ENCODE measurements at regions not wholly inside any gene's neighbourhood (a gene's known extent, or its start where the extent isn't known, plus 50 kb on each side); places are given as distances from the start of the nearest gene placed in this dataset.

- Mint-ChIP-seq H3K27ac (peak overlapping the region; percentile 68), H3K36me3 (no peaks in the 10 kb centered on the region), H3K4me3 (no peak overlapping the region)
Measured at GRCh38 chr9:89655990-89656657, 51.3 kb downstream of the GADD45G start.

GRCh38 chr9:89657295-89657694 is 52.5 kb downstream of the GADD45G start:
- Mint-ChIP-seq H3K36me3 (no peaks in the 10 kb centered on the region), H3K9me3 (no peaks in the 10 kb centered on the region), H3K27ac (peak overlapping the region; percentile 68), H3K4me3 (no peak overlapping the region), H3K4me1 (peaks cover 24% of the 10 kb centered on the region)
- DNase-seq (ENCODE audit: low spot score in 2 of 2), result no peak
- no peak for ATAC-seq

More at GRCh38 chr9:89655990-89656657, 51.3 kb downstream of the GADD45G start:
- ATAC-seq, result peak; percentile 59
- H3K9me3 Mint-ChIP-seq, result no peaks in the 10 kb centered on the region
- peaks cover 24% of the 10 kb centered on the region for H3K4me1 Mint-ChIP-seq
- no peak for DNase-seq (ENCODE audit: low spot score in 2 of 2)

GRCh38 chr9:89657765-89658164 is 53.0 kb downstream of the GADD45G start:
- ATAC-seq (peak; percentile 84), DNase-seq (ENCODE audit: low spot score in 2 of 2) (no peak)
- H3K9me3 Mint-ChIP-seq, result no peaks in the 10 kb centered on the region
- H3K36me3 Mint-ChIP-seq, result no peaks in the 10 kb centered on the region
- no peak overlapping the region for H3K4me3 Mint-ChIP-seq
- H3K4me1 Mint-ChIP-seq, result peaks cover 24% of the 10 kb centered on the region
- H3K27ac Mint-ChIP-seq, result no peak overlapping the region

DNA sequence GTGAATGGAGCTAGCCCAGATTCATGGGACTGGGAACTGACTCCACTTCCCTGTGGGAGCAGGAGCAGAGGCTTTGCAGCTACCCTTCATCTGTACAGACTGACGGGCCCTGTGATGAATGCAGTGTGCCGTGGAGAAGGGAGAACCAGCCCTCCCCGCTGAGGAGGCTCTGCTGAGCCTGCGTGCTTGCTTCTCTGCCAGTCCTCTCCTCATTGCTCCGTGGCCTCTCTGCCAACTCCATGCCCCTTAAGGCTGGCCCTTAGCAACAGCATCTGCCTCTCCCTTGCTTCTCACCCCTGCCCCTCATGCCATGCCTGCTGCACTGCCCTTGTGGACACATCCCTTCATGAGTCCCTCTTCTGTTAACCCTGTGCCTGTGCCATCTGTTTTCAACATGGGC is 53.6 kb downstream of the GADD45G start:
- no peak for ATAC-seq
- Mint-ChIP-seq H3K4me3 (no peak overlapping the region), H3K4me1 (peaks cover 24% of the 10 kb centered on the region), H3K9me3 (no peaks in the 10 kb centered on the region), H3K27ac (no peak overlapping the region), H3K36me3 (no peaks in the 10 kb centered on the region)
- DNase-seq (ENCODE audit: low spot score in 2 of 2), result no peak

- peaks cover 24% of the 10 kb centered on the region for H3K4me1 Mint-ChIP-seq
- DNase-seq (ENCODE audit: low spot score in 2 of 2) (no peak), ATAC-seq (no peak)
- no peak overlapping the region for H3K27ac Mint-ChIP-seq
- no peaks in the 10 kb centered on the region for H3K9me3 Mint-ChIP-seq
- no peaks in the 10 kb centered on the region for H3K36me3 Mint-ChIP-seq
- no peak overlapping the region for H3K4me3 Mint-ChIP-seq
Measured at GRCh38 chr9:89658931-89659330, 54.1 kb downstream of the GADD45G start.

DNA sequence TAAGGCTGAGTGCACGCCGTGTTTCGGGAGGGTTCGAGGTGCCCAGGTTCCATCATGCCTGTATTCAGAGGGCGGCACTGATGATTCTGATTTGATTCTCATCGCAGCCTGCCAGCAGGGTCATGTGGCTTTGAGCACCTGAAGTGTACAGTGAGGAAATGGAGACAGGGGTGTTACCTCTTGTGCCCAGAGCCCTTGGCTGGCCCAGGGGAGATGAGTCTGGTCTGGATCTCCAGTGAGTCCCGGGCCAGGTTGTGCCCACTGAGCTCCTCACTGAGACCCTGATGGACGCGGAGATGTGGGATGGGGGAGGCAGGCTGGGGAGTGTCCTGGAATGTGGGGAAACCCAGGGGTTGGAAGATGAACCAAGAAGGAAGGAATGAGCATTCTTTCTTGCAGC is 54.7 kb downstream of the GADD45G start:
- Mint-ChIP-seq H3K4me1 (peaks cover 24% of the 10 kb centered on the region), H3K9me3 (no peaks in the 10 kb centered on the region), H3K4me3 (no peak overlapping the region), H3K36me3 (no peaks in the 10 kb centered on the region), H3K27ac (no peak overlapping the region)
- no peak for DNase-seq (ENCODE audit: low spot score in 2 of 2)
- no peak for ATAC-seq

GRCh38 chr9:89659891-89660685 is 55.3 kb downstream of the GADD45G start:
- peaks cover 22% of the 10 kb centered on the region for H3K4me1 Mint-ChIP-seq
- no peak overlapping the region for H3K4me3 Mint-ChIP-seq
- ATAC-seq, result no peak
- no peaks in the 10 kb centered on the region for H3K9me3 Mint-ChIP-seq
- H3K27ac Mint-ChIP-seq, result no peak overlapping the region
- no peaks in the 10 kb centered on the region for H3K36me3 Mint-ChIP-seq
- no peak for DNase-seq (ENCODE audit: low spot score in 2 of 2)

- H3K4me1 Mint-ChIP-seq, result peaks cover 8% of the 10 kb centered on the region
- no peaks in the 10 kb centered on the region for H3K36me3 Mint-ChIP-seq
- ATAC-seq, result no peak
- no peak overlapping the region for H3K27ac Mint-ChIP-seq
- no peaks in the 10 kb centered on the region for H3K9me3 Mint-ChIP-seq
- H3K4me3 Mint-ChIP-seq, result no peak overlapping the region
- no peak for DNase-seq (ENCODE audit: low spot score in 2 of 2)
Measured at GRCh38 chr9:89661391-89661949, 56.7 kb downstream of the GADD45G start.

- Mint-ChIP-seq H3K9me3 (no peaks in the 10 kb centered on the region), H3K4me3 (no peak overlapping the region), H3K4me1 (peaks cover 1% of the 10 kb centered on the region), H3K27ac (no peak overlapping the region), H3K36me3 (no peaks in the 10 kb centered on the region)
- ATAC-seq (no peak), DNase-seq (ENCODE audit: low spot score in 2 of 2) (no peak)
Measured at GRCh38 chr9:89661956-89662717, 57.3 kb downstream of the GADD45G start.

- H3K9me3 Mint-ChIP-seq, result no peaks in the 10 kb centered on the region
Measured at GRCh38 chr9:89662718-89663613, 58.2 kb downstream of the GADD45G start.

GRCh38 chr9:89663614-89663970 is 58.8 kb downstream of the GADD45G start:
- H3K4me3 Mint-ChIP-seq, result no peak overlapping the region
- no peak overlapping the region for H3K27ac Mint-ChIP-seq
- ATAC-seq (no peak), DNase-seq (ENCODE audit: low spot score in 2 of 2) (no peak)
- H3K4me1 Mint-ChIP-seq, result no peaks in the 10 kb centered on the region
- H3K9me3 Mint-ChIP-seq, result no peaks in the 10 kb centered on the region
- no peaks in the 10 kb centered on the region for H3K36me3 Mint-ChIP-seq

More at GRCh38 chr9:89662718-89663613, 58.2 kb downstream of the GADD45G start:
- DNase-seq (ENCODE audit: low spot score in 2 of 2) (no peak), ATAC-seq (no peak)
- no peaks in the 10 kb centered on the region for H3K4me1 Mint-ChIP-seq
- no peak overlapping the region for H3K4me3 Mint-ChIP-seq
- no peak overlapping the region for H3K27ac Mint-ChIP-seq
- no peaks in the 10 kb centered on the region for H3K36me3 Mint-ChIP-seq

- Mint-ChIP-seq H3K36me3 (no peaks in the 10 kb centered on the region), H3K4me3 (no peak overlapping the region), H3K4me1 (no peaks in the 10 kb centered on the region), H3K9me3 (no peaks in the 10 kb centered on the region), H3K27ac (no peak overlapping the region)
- DNase-seq (ENCODE audit: low spot score in 2 of 2) (no peak), ATAC-seq (no peak)
Measured at GRCh38 chr9:89664010-89664409, 59.2 kb downstream of the GADD45G start.

DNA sequence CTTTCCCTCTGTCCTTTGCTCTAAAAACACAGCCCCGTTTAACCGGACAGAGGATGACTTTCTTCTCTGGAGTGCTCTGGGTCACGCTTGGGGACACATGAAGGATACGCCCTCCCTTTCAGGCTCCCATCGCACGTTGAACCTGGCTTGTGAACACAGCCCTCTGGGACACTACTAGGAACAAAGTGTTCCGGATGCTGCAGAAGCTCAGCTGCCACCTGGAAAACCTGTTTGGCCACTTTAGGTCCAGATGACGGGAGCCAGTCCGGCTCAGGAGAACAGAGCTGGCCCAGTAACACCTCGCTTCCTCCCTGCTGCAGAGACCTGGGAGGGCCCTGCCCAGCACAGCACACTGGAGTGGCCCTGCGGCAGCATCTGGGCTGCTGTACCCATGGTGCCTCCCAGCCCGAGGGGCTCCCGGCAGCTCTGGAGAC is 60.1 kb downstream of the GADD45G start:
- ATAC-seq (no peak), DNase-seq (ENCODE audit: low spot score in 2 of 2) (no peak)
- H3K36me3 Mint-ChIP-seq, result no peaks in the 10 kb centered on the region
- no peaks in the 10 kb centered on the region for H3K9me3 Mint-ChIP-seq
- no peak overlapping the region for H3K4me3 Mint-ChIP-seq
- H3K27ac Mint-ChIP-seq, result no peak overlapping the region
- no peaks in the 10 kb centered on the region for H3K4me1 Mint-ChIP-seq

- Mint-ChIP-seq H3K4me3 (no peak overlapping the region), H3K36me3 (peaks cover 4% of the 10 kb centered on the region), H3K27ac (no peak overlapping the region), H3K9me3 (peaks cover 2% of the 10 kb centered on the region), H3K4me1 (no peaks in the 10 kb centered on the region)
- ATAC-seq (no peak), DNase-seq (ENCODE audit: low spot score in 2 of 2) (no peak)
Measured at GRCh38 chr9:89666364-89666763, 61.6 kb downstream of the GADD45G start.

Measured in stimulated activated effector memory CD8-positive, alpha-beta T cell treated with anti-CD3 and anti-CD28 coated beads, Interleukin-12 subunit alpha, Interleukin-12 subunit beta, amount 100 ng/mL, for 72 hours (primary cell).